Erythroblast (primary cell): ENCODE measurements at regions not wholly inside any gene's neighbourhood (a gene's known extent, or its start where the extent isn't known, plus 50 kb on each side); places are given as distances from the start of the nearest gene placed in this dataset.

ENCODE experiments used
- GATA1 ChIP-seq: IDR thresholded peaks from 2 replicates; pipeline ENCODE4 v1.6.1; 2011; ENCODE audit warnings: low read depth, mild to moderate bottlenecking, control low read depth, low read length, moderate library complexity
- POLR2A ChIP-seq: IDR thresholded peaks from 2 replicates; pipeline ENCODE4 v1.6.1; 2011; ENCODE audit warnings: mild to moderate bottlenecking, low read length

DNA sequence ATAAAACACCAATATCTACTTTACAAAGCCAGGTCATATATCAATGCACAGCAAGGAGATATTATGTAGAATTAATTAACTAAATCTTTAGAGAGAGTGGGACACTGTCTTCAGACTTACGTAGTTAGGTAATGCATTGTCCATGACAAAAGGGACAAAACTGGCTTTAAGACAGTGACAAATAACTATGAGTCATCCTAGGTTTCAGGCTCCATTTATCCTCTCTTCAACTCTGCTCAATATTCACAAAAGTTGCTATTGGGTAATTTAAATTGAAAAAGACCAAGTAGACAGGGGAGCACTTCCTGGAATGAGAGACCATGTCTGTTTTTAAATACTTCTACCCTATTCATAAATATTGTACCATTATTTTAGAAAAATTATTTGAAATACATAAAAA is 464.5 kb downstream of the ARL4A start:
- no peak for TF ChIP-seq POLR2A
- no peak for TF ChIP-seq GATA1
